Adrenal gland (tissue), 9 donors: ENCODE measurements at regions not wholly inside any gene's neighbourhood (a gene's known extent, or its start where the extent isn't known, plus 50 kb on each side); places are given as distances from the start of the nearest gene placed in this dataset.

Experiments used
- DNase-seq, 7 donors: peaks; one replicate each; pipeline ENCODE4 v3.0.0-alpha.2; 2019 to 2020
- H3K27ac ChIP-seq, 5 donors: fragments of 200-600 bp; sonication (generic) in 4 of 5; 1 replicate in 3 of 5; 2 replicates in 2 of 5; pipeline versions ENCODE4 v1.5.1 to v1.8.0; 2016 to 2020; ENCODE audit warnings: mild to moderate bottlenecking in 1 of 5
- H3K27me3 ChIP-seq: fragments of 200-600 bp; 2 replicates; pipeline ENCODE4 v1.8.0; 2021
- H3K36me3 ChIP-seq, 2 donors: fragments of 200-600 bp; replicated peaks in 1 of 2; 1 replicate in 1 of 2; 2 replicates in 1 of 2; pipeline versions ENCODE4 v1.5.1 to v1.8.0; 2018 to 2022
- H3K4me1 ChIP-seq, 2 donors: fragments of 200-600 bp; replicated peaks in 1 of 2; 1 replicate in 1 of 2; 2 replicates in 1 of 2; pipeline versions ENCODE4 v1.5.1 to v1.8.0; 2018 to 2021
- H3K4me3 ChIP-seq, 4 donors: fragments of 200-600 bp; sonication (generic) in 3 of 4; one replicate each; pipeline ENCODE4 v1.5.1; 2016 to 2018
- H3K9me3 ChIP-seq, 3 donors: fragments of 200-600 bp; sonication (generic) in 1 of 3; replicated peaks in 1 of 3; 1 replicate in 2 of 3; 2 replicates in 1 of 3; pipeline versions ENCODE4 v1.5.1 to v1.8.0; 2016 to 2021
- POLR2A ChIP-seq, 2 donors: fragments of 450-650 bp; IDR thresholded peaks; one replicate each; pipeline ENCODE4 v1.6.1; 2017; ENCODE audit warnings: antibody characterized with exemption in 2 of 2, mild to moderate bottlenecking in 2 of 2, moderate library complexity in 1 of 2
- WGBS, 4 donors: extraction: QIAGEN DNeasy Blood & Tissue Kit in 2 of 4; methylation state at CpG; one replicate each; pipeline versions ENCODE4 v1.1.5 to v1.1.7; 2013 to 2017; 5-methylcytosine and 5-hydroxymethylcytosine counted together
- intact Hi-C, 2 donors: fragments of 100-400 bp; cut with DNase I; formaldehyde crosslinking; loops; one replicate each; pipeline versions ENCODE4 v1.14.1 to v1.15.0; 2022 to 2023
- TF ChIP-seq, protein P1 (sequence below), 6 experiments: fragments of 450-650 bp in 4 of 6; fragments of 200-600 bp in 2 of 6; sonication (generic) in 1 of 6; IDR thresholded peaks; 1 replicate in 5 of 6; 2 replicates in 1 of 6; pipeline versions ENCODE4 v1.5.1 to v1.8.0; 2016 to 2021; ENCODE audit warnings: antibody characterized with exemption in 6 of 6, mild to moderate bottlenecking in 2 of 6, moderate library complexity in 1 of 6
- donor health status: healthy with polysubstance abuse.
- donor health status: Bipolar disorder and iron deficiency.
- donor health status: DM: yes; HTN: yes; CAD: no.
- donor health status: DM: no; HTN: no; CAD: no.
- donor health status: DM: no; HTN: no; CAD: no.

DNA sequence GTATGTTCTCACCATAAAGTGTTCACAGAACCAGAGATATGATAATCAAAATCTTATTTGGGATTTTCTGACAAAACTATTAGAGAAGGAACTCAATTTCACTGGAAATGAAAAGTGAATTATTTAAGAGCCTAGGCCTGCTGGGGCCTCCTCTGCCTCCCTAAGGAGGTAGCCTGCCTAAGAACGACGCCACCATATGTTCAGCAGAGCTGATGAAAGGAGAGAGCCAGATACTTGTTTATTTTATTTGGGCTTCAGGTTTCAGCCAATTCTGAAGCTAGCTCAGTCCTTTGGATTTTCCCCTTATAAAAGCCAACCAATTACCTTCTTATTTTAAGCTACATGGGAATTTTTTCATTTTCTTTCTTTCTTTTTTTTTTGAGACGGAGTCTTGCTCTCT, 433.1 kb upstream of the MAP2 start:
- Histone ChIP-seq H3K9me3 (no peaks in the 10 kb centered on the region), H3K27me3 (no peaks in the 10 kb centered on the region), H3K4me1 (no peaks in the 10 kb centered on the region), H3K27ac (no peak overlapping the region), H3K4me3 (no peak overlapping the region), H3K36me3 (no peaks in the 10 kb centered on the region)
- intact Hi-C loops = no loop called here
- no peak for DNase-seq
- no peak for TF ChIP-seq POLR2A (IDR thresholded peaks at IDR 0.05)
- TF ChIP-seq, protein P1, sequence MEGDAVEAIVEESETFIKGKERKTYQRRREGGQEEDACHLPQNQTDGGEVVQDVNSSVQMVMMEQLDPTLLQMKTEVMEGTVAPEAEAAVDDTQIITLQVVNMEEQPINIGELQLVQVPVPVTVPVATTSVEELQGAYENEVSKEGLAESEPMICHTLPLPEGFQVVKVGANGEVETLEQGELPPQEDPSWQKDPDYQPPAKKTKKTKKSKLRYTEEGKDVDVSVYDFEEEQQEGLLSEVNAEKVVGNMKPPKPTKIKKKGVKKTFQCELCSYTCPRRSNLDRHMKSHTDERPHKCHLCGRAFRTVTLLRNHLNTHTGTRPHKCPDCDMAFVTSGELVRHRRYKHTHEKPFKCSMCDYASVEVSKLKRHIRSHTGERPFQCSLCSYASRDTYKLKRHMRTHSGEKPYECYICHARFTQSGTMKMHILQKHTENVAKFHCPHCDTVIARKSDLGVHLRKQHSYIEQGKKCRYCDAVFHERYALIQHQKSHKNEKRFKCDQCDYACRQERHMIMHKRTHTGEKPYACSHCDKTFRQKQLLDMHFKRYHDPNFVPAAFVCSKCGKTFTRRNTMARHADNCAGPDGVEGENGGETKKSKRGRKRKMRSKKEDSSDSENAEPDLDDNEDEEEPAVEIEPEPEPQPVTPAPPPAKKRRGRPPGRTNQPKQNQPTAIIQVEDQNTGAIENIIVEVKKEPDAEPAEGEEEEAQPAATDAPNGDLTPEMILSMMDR (IDR thresholded peaks at IDR 0.05) = no peak
- WGBS, 4 donors = 80 to 94% (median 86%) methylated on average over 3 of the region's 3 CpGs

DNA sequence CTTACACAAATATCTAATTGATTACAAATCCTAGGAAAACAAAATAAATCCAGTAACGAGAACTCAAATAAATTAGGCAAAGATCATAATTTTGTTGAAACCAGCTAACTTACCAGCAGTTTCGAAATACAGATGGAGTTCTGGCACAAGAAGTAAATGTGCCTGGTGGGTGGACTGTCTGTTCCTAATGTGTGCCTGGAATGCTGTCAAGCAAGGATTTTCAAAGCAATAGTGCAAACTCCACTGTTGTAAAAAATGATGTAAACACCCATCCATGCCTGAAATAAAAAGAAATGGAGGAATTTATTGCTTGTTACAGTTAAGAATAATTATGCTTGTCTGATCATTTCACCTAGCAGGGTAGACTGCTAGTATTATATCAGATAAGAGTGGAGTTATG, 423.9 kb upstream of the MAP2 start:
- no peak for DNase-seq
- no peaks in the 10 kb centered on the region for H3K4me1 ChIP-seq
- no peaks in the 10 kb centered on the region for H3K36me3 ChIP-seq
- TF ChIP-seq POLR2A (IDR thresholded peaks at IDR 0.05) = no peak
- TF ChIP-seq, protein P1 (IDR thresholded peaks at IDR 0.05) = no peak
- no peaks in the 10 kb centered on the region for H3K9me3 ChIP-seq
- WGBS, 4 donors = 53 to 73% (median 62%) methylated on average over 2 of the region's 2 CpGs
- no peak overlapping the region for H3K27ac ChIP-seq
- H3K27me3 ChIP-seq = no peaks in the 10 kb centered on the region
- H3K4me3 ChIP-seq = no peak overlapping the region
- intact Hi-C loops = no loop called here

DNA sequence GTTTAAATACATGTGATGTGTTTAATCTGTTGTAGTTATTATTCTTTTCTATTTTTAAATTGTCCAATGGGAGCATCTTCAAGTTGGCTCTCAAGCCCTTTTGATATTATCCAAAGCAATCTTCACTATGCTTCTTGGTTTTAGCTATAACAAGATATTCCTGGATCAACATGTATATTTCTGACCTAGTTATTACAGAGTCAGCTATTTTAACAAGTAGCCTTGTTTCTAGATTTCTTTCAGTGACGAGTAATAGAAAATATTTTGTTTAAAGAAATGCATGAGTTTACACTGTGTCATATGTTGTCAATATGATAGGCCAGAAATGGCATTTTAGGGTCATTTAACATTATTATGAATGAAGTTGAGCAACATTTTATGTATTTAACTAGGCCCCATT, 421.8 kb upstream of the MAP2 start:
- no peak overlapping the region for H3K4me3 ChIP-seq
- H3K4me1 ChIP-seq = no peaks in the 10 kb centered on the region
- H3K27me3 ChIP-seq = no peaks in the 10 kb centered on the region
- intact Hi-C loops = no loop called here
- TF ChIP-seq, protein P1 (IDR thresholded peaks at IDR 0.05) = no peak
- TF ChIP-seq POLR2A (IDR thresholded peaks at IDR 0.05) = no peak
- DNase-seq = no peak
- WGBS, 4 donors = 72 to 93% (median 85%) methylated on average over 1 of the region's 1 CpG
- no peak overlapping the region for H3K27ac ChIP-seq
- no peaks in the 10 kb centered on the region for H3K9me3 ChIP-seq
- no peaks in the 10 kb centered on the region for H3K36me3 ChIP-seq

DNA sequence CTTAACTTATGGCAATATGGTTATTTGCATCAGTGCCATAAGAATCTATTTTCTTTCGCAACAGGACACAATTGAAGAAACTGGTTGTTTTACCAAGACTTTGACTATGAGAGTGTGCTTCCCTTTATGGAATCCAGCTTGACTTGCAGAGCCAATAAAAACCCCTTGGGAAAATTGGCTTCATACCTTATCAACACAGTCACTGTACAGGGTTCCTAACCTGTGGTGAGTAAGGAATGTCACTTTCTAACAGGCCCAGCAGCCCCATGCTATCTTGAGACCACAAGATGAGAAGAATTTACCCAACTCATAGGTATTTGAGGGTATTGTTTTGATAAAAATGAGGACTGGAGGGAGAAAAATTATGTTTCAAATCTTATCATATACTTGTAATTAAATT, 418.5 kb upstream of the MAP2 start:
- no peaks in the 10 kb centered on the region for H3K9me3 ChIP-seq
- H3K27ac ChIP-seq = no peak overlapping the region
- no peaks in the 10 kb centered on the region for H3K27me3 ChIP-seq
- WGBS, 4 donors = 71 to 89% (median 80%) methylated on average over 1 of the region's 1 CpG
- no peaks in the 10 kb centered on the region for H3K4me1 ChIP-seq
- TF ChIP-seq, protein P1 (IDR thresholded peaks at IDR 0.05) = no peak
- no peak for TF ChIP-seq POLR2A (IDR thresholded peaks at IDR 0.05)
- H3K4me3 ChIP-seq = no peak overlapping the region
- DNase-seq = no peak
- no peaks in the 10 kb centered on the region for H3K36me3 ChIP-seq
- intact Hi-C loops = no loop called here
